ENCODE measurements at regions not wholly inside any gene's neighbourhood (a gene's known extent, or its start where the extent isn't known, plus 50 kb on each side); places are given as distances from the start of the nearest gene placed in this dataset.

DNA sequence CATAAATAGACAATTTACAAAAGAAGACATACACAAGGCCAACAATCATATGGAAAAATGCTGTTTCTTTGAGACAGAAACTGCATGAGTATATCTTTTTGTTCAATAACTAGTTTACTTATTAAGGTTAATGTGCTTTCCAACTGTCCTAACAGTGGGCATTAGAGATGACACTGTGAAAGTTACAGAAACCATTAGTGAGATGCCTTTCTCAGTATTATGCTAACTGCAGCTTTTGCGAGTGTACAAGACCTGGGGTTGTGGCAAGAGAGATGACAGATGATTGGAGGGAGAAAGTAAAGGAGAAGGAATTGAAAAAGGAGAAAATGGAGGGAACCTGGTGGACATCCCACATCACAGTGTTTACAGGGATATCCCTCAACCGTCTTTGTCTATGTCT, 640.5 kb downstream of the ZPLD1 start:
- ChIA-PET POLR2A (no interaction called here), CTCF (no interaction called here)
- intact Hi-C loops (cut with micrococcal nuclease): no loop called here
- TF ChIP-seq, protein P1, sequence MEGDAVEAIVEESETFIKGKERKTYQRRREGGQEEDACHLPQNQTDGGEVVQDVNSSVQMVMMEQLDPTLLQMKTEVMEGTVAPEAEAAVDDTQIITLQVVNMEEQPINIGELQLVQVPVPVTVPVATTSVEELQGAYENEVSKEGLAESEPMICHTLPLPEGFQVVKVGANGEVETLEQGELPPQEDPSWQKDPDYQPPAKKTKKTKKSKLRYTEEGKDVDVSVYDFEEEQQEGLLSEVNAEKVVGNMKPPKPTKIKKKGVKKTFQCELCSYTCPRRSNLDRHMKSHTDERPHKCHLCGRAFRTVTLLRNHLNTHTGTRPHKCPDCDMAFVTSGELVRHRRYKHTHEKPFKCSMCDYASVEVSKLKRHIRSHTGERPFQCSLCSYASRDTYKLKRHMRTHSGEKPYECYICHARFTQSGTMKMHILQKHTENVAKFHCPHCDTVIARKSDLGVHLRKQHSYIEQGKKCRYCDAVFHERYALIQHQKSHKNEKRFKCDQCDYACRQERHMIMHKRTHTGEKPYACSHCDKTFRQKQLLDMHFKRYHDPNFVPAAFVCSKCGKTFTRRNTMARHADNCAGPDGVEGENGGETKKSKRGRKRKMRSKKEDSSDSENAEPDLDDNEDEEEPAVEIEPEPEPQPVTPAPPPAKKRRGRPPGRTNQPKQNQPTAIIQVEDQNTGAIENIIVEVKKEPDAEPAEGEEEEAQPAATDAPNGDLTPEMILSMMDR (IDR thresholded peaks at IDR 0.05): no peak
- H3K27ac Mint-ChIP-seq: no peak overlapping the region
- ATAC-seq (ENCODE audit: low read depth) (no peak), DNase-seq (no peak)
- H3K36me3 Mint-ChIP-seq (ENCODE audit: low read depth): no peaks in the 10 kb centered on the region
- no peaks in the 10 kb centered on the region for H3K4me1 Mint-ChIP-seq
- H3K4me3 Mint-ChIP-seq: no peak overlapping the region
- H3K27me3 Mint-ChIP-seq: no peaks in the 10 kb centered on the region
- H3K9me3 Mint-ChIP-seq: no peaks in the 10 kb centered on the region

DNA sequence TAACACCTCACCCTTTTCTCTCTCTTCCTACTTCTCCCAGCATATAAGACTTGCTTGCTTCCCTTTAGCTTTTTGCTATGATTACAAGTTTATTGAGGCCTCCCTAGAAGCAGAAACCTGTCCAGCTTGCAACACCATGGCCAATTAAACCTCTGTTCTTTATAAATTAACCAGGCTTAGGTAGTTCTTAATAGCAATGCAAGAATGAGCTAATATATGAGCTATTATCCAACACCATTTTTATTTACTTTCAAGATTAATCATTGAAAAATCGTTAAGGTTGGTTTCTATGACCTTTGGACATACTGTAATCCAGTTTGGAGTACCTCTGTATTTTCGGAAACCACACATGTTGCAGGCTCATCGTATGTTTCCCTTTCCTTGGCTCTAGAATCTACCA, 643.1 kb downstream of the ZPLD1 start:
- no peaks in the 10 kb centered on the region for H3K4me1 Mint-ChIP-seq
- no peaks in the 10 kb centered on the region for H3K36me3 Mint-ChIP-seq (ENCODE audit: low read depth)
- POLR2A ChIA-PET: no interaction called here
- no peak overlapping the region for H3K27ac Mint-ChIP-seq
- peaks cover 2% of the 10 kb centered on the region for H3K9me3 Mint-ChIP-seq
- TF ChIP-seq, protein P1 (IDR thresholded peaks at IDR 0.05): no peak
- DNase-seq (no peak), ATAC-seq (ENCODE audit: low read depth) (no peak)
- CTCF ChIA-PET: no interaction called here
- H3K4me3 Mint-ChIP-seq: no peak overlapping the region
- H3K27me3 Mint-ChIP-seq: no peaks in the 10 kb centered on the region
- intact Hi-C loops (cut with micrococcal nuclease): no loop called here

DNA sequence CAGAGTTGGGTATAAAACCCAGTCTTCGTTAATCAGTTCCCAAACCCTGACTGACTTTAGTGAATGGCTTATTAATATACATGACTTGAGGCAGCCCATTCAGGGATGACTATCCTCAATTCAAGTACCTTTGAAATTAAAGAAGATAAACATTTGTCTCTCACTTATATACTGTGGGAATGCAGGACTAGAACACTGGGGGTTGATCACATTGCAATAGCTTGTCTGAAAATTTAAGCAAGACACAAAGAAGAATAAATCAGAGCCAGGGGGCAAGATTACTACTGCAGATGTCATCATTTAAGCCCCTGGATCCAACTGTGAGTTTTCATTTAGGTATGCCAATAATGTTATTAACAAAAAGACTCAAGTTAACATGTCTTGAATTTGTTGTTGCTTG, 647.7 kb downstream of the ZPLD1 start:
- intact Hi-C loops (cut with micrococcal nuclease): no loop called here
- Mint-ChIP-seq H3K4me1 (no peaks in the 10 kb centered on the region), H3K36me3 (ENCODE audit: low read depth) (no peaks in the 10 kb centered on the region), H3K4me3 (no peak overlapping the region), H3K27ac (no peak overlapping the region), H3K9me3 (peaks cover 2% of the 10 kb centered on the region), H3K27me3 (no peaks in the 10 kb centered on the region)
- DNase-seq (no peak), ATAC-seq (ENCODE audit: low read depth) (no peak)
- TF ChIP-seq, protein P1 (IDR thresholded peaks at IDR 0.05): no peak
- POLR2A ChIA-PET: no interaction called here
- CTCF ChIA-PET: no interaction called here

DNA sequence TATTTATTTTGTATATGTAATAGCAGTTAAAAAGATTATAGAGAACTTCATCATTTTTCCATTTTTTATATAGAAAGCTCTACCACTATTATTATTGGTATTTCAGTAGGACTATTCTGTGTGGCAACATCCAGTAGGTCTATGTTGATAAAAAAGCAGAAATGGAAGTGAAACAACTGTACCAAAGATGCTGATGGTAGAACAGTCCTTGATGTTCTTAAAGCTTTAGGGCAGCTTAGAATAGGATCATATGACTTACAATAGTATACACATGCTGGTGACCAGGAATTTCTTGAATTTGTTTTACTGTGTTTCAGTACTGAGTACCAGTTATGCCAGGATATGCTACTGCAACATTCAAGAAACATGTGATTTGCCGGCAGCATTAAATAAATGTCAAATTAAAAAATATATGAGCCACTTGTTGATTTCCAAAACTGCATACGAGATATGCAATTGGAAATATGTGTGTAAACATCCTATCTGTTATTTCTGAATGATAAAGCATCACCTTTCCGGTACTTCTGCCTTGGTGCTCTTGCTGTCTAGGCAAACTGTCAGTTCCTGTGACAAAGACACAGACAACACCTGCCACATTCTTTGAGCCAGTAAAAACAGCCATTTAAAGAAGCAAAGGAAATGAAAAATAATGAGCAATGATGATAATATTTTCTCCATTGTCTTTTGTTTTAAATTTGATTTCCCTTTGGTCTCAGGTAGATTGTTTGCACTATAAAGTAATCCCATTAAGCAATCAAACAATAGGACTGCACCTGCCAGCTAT, 649.2 kb downstream of the ZPLD1 start:
- Mint-ChIP-seq H3K4me3 (no peak overlapping the region), H3K27ac (no peak overlapping the region), H3K9me3 (peaks cover 2% of the 10 kb centered on the region), H3K4me1 (no peaks in the 10 kb centered on the region), H3K27me3 (no peaks in the 10 kb centered on the region), H3K36me3 (ENCODE audit: low read depth) (no peaks in the 10 kb centered on the region)
- no peak for DNase-seq
- CTCF ChIA-PET: no interaction called here
- ATAC-seq (ENCODE audit: low read depth): no peak
- intact Hi-C loops (cut with micrococcal nuclease): no loop called here
- TF ChIP-seq, protein P1 (IDR thresholded peaks at IDR 0.05): no peak
- POLR2A ChIA-PET: no interaction called here

DNA sequence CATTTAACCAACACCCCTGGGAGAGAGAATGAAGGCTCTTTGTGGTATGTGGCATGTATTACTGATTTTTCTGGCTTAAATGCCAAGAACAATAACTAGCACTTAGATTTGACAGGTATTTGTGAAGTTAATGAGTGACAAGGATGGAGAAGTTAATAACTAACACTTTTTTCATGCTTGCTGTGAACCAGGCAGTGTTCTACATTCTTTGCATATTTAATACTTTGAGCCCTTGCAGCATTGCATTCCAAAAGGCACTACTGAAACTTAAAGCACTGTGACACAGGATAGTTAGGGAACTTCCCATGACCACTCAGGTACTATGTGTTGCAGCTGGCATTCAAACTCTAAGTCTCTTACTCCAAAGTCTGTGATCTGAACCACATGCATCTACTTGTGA, 650.6 kb downstream of the ZPLD1 start:
- H3K27me3 Mint-ChIP-seq: no peaks in the 10 kb centered on the region
- intact Hi-C loops (cut with micrococcal nuclease): no loop called here
- no peaks in the 10 kb centered on the region for H3K36me3 Mint-ChIP-seq (ENCODE audit: low read depth)
- TF ChIP-seq, protein P1 (IDR thresholded peaks at IDR 0.05): no peak
- H3K4me3 Mint-ChIP-seq: no peak overlapping the region
- DNase-seq (no peak), ATAC-seq (ENCODE audit: low read depth) (no peak)
- H3K4me1 Mint-ChIP-seq: no peaks in the 10 kb centered on the region
- CTCF ChIA-PET: no interaction called here
- H3K9me3 Mint-ChIP-seq: peaks cover 2% of the 10 kb centered on the region
- POLR2A ChIA-PET: no interaction called here
- H3K27ac Mint-ChIP-seq: no peak overlapping the region
